ENCODE measurements at regions not wholly inside any gene's neighbourhood (a gene's known extent, or its start where the extent isn't known, plus 50 kb on each side); places are given as distances from the start of the nearest gene placed in this dataset.

DNA sequence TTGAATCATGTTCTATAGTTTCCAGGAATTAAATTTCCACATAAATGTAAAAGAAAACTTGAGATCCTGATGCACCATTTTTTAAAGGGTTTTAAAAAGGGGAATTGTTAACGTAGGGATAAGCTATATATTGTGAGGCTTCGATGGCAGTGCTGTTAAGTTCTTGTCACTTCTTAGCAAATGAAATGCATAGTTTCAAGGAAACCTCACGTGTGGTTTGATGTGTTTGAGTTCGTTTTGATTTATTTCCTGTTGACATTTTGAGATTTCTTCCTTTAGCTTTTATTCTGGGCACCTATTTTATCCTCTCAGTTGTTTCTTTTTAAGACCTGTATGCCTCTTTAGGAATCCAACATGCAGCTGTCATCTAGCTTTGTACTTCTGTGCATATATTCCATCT, 301.0 kb downstream of the DOCK8 start:
- FAIRE-seq (no peak), DNase-seq (ENCODE audit: extremely low spot score, insufficient read length, low read depth) (no peak)

DNA sequence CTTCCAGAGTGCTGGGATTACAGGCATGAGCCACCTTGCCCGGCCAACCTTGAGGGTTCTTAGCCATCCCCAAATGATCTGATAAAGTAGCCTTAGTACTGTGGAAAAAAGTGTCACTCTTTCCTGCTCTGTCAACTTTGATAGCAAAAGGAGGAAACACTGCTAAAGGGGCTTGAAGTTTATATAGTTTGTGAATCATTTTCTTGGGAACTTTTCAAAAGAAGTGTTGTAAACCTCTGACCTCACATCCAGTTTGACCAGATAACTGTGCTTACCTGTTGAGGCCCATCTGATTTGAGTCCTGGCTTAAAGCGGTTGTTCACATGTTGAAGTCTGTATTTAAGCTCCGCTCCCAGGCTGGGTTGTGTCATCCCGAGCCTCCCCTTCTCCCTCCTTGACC, 303.3 kb downstream of the DOCK8 start:
- DNase-seq (ENCODE audit: extremely low spot score, insufficient read length, low read depth) = no peak
- no peak for FAIRE-seq

DNA sequence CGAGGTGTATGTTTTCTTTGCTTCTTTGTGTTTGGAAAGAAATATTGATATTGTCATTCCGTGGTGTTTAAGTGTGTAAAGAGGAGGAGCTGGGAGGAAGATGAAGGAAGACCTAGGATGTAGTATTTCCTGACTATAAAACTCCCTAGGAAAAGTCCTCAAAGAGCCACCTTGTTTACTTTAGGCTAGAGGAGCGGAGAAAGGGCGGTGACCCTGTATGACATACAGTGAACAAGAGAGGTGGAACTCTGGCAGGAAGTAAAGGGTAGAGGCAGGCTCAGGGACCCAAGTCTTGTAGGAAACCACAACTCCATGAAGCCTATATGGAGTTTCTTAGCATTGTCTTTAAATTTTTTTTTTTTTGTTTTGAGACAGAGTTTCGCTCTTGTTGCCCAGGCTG, 303.9 kb downstream of the DOCK8 start:
- FAIRE-seq (no peak), DNase-seq (ENCODE audit: extremely low spot score, insufficient read length, low read depth) (no peak)

GRCh38 chr9:519579-519978, 304.9 kb downstream of the DOCK8 start:
- no peak for DNase-seq (ENCODE audit: extremely low spot score, insufficient read length, low read depth)
- FAIRE-seq = no peak

GRCh38 chr9:520302-520701, 305.6 kb downstream of the DOCK8 start:
- no peak for FAIRE-seq
- DNase-seq (ENCODE audit: extremely low spot score, insufficient read length, low read depth) = no peak

DNA sequence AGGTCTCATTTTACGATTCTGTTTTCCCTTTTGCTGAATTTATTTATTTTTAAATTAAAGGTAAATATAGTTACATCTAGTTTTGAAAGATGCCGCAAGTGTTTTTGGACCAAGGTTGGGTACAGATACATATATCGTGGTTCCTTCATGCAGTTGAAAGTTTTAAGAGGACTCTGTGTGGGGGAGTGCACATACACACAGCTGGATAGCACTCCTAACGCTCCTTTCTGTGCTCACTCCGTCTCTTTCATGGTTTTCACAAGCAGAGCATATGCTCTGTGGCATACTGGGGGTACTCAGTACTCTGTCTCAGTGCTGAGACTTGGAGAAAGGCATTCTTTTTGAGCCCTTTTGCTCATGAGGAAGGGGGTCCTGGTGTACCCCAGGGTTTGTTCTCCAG, 307.5 kb downstream of the DOCK8 start:
- FAIRE-seq (no peak), DNase-seq (ENCODE audit: extremely low spot score, insufficient read length, low read depth) (no peak)

- DNase-seq (ENCODE audit: extremely low spot score, insufficient read length, low read depth) (no peak), FAIRE-seq (no peak)
Measured at GRCh38 chr9:522658-523057, 308.0 kb downstream of the DOCK8 start.

DNA sequence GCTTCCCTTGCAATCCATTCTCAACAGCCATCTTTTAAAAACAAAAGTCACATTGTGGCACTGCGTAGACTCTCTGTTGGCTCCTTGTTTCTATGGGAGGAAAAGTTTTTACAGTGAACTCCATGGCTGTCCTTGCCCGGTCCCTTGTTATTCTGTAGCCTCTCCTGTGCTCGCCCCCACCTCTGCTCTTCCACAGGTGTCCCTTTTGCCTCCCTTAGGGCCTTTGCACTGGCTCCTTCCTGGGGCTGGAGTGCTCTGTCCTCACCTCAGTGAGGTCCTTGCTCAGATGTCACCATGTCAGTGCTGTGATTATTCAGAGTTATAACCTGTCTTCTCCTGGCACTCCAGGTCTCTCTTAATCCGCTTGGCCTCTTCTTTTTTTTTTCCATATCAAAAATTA, 308.8 kb downstream of the DOCK8 start:
- DNase-seq (ENCODE audit: extremely low spot score, insufficient read length, low read depth) = no peak
- no peak for FAIRE-seq

GRCh38 chr9:524008-524407, 309.3 kb downstream of the DOCK8 start:
- DNase-seq (ENCODE audit: extremely low spot score, insufficient read length, low read depth) (no peak), FAIRE-seq (no peak)

- peak; percentile 67 for FAIRE-seq
- DNase-seq (ENCODE audit: extremely low spot score, insufficient read length, low read depth) = peak; percentile 28
Measured at GRCh38 chr9:526904-527591, 312.4 kb downstream of the DOCK8 start.

- no peak for DNase-seq (ENCODE audit: extremely low spot score, insufficient read length, low read depth)
- FAIRE-seq = no peak
Measured at GRCh38 chr9:529731-530130, 311.8 kb upstream of the DMRT1 start.

GRCh38 chr9:530681-531080, 310.8 kb upstream of the DMRT1 start:
- FAIRE-seq (no peak), DNase-seq (ENCODE audit: extremely low spot score, insufficient read length, low read depth) (no peak)

GRCh38 chr9:532707-533106, 308.8 kb upstream of the DMRT1 start:
- FAIRE-seq (no peak), DNase-seq (ENCODE audit: extremely low spot score, insufficient read length, low read depth) (no peak)

DNA sequence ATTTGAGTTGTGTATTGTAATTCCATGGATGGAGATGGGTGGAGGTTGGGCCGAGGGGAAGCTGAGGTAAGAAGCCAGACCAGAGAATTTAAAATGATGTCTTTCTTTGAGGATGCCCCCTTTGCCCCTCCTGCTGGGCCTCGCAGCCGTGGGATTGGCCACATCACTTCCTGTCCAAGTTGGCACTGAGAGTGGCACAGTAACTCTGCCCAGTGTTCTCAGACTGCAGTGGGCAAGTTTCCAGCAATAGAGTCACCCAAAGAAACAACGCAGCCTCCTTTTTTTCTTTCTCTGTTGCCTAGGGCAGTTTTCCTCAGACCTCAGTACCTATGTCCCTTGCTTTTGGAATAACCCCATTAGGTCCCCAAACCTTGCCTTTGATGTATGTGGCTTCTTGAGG, 306.6 kb upstream of the DMRT1 start:
- no peak for DNase-seq (ENCODE audit: extremely low spot score, insufficient read length, low read depth)
- no peak for FAIRE-seq

DNA sequence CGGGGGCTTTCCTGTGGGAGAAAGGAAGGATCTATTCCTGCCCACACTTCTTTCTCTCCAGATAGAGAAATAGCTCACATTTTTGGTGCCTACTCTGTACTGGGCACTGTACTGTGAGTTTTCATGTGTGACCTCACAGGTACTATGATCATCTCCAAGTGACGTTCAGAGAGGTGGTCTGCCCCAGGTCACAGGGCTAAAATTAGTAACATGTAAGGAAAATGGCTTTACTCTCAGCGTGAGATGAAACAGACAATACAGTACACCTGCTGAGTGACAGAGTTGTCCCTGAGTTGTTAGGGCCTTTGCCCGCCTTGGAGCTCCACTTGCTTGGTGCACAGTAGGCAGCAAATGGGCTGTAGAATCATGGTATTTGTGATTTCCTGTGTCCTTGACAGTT, 306.1 kb upstream of the DMRT1 start:
- FAIRE-seq (no peak), DNase-seq (ENCODE audit: extremely low spot score, insufficient read length, low read depth) (no peak)

DNA sequence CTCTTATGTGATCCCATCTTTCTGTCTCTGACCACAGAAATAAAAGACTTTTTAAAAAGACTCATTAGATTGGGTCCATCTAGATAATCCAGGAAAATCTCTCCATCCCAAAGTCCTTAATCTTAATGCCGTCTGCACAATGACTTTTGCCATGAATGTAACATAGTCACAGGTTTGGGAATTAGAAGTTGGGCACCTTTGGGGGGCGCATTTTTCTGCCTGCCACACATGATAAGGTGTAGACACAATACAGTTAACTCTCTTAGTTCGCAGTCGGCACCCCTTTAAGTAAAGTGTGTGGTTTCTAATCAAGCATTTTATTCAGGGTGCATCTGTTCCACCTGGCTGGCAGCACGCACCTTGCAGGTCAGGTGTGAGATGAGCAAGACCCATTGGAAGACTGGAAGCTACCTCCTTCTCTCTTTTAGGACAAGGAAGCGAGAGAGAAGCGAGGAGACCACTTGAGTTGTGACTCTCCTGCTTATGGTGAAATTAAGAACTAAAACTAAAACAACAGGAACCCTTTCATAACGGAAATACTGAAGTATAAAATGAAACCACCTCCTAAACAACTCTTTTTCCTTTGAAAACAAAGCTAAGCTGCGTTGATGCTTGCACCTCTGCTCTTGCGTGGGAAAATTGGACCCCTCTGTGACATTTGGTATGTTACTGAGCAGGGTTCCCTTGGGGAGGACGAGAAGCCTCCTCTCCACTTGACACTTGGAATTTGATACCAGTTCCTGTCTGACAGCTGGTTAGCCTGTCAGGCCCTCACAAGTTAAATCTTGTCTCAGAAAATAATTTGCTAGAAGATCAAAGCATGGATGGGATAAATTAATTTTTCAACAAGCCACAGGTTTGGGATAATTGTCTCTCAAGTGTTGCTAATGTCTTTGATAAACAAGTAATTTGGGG, 304.6 kb upstream of the DMRT1 start:
- DNase-seq (ENCODE audit: extremely low spot score, insufficient read length, low read depth) = no peak
- FAIRE-seq = peak; percentile 31

DNA sequence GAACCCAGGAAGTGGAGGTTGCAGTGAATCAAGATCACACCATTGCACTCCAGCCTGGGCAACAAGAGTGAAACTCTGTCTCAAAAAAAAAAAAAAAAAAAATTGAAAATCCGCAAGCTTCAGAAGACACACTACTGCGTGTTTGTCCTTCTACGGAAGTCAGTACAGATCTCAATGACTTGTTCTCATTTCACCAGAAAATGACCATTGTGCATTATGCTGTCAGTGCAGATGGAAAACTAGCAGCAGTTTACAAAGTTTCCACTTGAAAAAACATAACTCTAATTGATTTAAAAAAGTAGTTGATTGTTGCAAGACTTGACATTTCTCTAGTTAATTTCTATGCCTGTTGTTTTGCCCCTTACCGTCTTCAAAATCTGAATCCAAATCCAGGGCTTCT, 298.0 kb upstream of the DMRT1 start:
- no peak for FAIRE-seq
- DNase-seq (ENCODE audit: extremely low spot score, insufficient read length, low read depth) = no peak

GRCh38 chr9:545480-545879, 296.0 kb upstream of the DMRT1 start:
- DNase-seq (ENCODE audit: extremely low spot score, insufficient read length, low read depth) (no peak), FAIRE-seq (no peak)

- DNase-seq (ENCODE audit: extremely low spot score, insufficient read length, low read depth) (no peak), FAIRE-seq (no peak)
Measured at GRCh38 chr9:546235-546634, 295.3 kb upstream of the DMRT1 start.

DNA sequence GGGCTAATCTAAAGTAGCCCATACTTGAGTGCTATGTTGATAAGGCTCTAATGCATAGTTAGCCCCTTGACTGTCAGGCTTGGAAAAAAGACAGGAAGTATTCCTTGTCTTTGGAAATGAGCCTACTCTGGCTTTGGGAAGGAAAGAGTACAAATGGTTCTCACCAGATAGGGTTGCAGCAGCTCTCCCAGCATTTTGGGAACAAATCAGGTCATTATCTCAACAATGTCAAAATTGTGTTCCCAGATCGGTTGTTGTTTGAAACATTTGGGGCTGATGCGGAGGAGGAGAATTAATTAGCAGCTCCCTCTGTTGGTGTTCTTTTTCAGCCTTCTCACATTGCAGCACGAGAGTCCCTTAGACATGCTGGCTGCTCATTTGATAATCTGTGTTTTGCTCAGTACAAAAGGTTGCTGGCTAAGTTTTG, 294.7 kb upstream of the DMRT1 start:
- no peak for DNase-seq (ENCODE audit: extremely low spot score, insufficient read length, low read depth)
- FAIRE-seq = no peak

DNA sequence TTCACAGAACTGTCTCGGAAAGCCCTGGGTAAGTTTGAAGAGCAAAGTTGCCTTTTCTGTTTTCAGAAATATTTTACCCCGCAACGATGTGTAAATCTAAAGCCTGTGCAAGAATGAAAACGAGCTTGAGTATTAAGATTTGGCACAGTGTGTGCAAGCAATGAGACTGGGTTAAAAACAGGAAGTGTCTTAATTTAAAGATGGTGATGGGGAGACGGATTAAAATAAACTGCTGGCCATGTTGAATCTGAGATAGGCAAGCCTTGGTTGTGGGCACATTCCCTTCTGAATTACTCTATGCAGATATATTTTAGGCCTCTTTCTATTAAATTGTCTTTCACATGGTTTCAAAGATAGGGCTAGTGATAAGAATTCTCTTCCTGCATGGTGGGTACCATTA, 294.2 kb upstream of the DMRT1 start:
- no peak for DNase-seq (ENCODE audit: extremely low spot score, insufficient read length, low read depth)
- no peak for FAIRE-seq

Measured in GM18507 (cell line).